22Rv1 (cell line): ENCODE measurements at regions not wholly inside any gene's neighbourhood (a gene's known extent, or its start where the extent isn't known, plus 50 kb on each side); places are given as distances from the start of the nearest gene placed in this dataset.

ENCODE experiments used
- ZFX ChIP-seq: fragments of 450-650 bp; IDR thresholded peaks from 2 replicates; pipeline ENCODE4 v1.6.1; 2017; ENCODE audit warnings: antibody characterized with exemption, borderline replicate concordance
- TF ChIP-seq, protein P1 (sequence below): fragments of 450-650 bp; IDR thresholded peaks from 2 replicates; pipeline ENCODE4 v1.5.1; 2017; ENCODE audit warnings: mild to moderate bottlenecking

DNA sequence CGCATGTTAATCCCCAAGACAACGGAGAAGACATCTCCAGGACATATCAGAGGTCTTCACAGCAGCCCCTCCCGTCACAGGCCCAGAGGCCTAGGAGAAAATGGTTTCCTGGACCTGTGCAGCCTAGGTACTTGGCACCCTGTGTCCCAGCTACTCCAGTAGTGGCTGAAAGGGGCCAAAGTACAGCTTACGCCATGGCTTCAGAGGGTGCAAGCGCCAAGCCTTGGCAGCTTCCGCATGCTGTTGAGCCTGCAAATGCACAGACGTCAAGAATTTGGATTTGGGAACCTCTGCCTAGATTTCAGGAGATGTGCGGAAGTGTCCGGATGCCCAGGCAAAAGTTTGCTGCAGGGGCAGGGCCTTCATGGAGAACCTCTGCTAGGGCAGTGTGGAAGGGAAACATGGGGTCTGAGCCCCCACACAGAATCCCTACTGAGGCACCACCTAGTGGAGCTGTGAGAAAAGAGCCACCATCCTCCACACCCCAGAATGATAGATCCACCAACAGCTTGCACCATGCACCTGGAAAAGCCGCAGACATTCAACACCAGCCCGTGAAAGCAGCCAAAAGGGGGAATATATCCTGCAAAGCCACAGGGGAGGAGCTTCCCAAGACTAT is 159.3 kb upstream of the COX10 start:
- TF ChIP-seq, protein P1, sequence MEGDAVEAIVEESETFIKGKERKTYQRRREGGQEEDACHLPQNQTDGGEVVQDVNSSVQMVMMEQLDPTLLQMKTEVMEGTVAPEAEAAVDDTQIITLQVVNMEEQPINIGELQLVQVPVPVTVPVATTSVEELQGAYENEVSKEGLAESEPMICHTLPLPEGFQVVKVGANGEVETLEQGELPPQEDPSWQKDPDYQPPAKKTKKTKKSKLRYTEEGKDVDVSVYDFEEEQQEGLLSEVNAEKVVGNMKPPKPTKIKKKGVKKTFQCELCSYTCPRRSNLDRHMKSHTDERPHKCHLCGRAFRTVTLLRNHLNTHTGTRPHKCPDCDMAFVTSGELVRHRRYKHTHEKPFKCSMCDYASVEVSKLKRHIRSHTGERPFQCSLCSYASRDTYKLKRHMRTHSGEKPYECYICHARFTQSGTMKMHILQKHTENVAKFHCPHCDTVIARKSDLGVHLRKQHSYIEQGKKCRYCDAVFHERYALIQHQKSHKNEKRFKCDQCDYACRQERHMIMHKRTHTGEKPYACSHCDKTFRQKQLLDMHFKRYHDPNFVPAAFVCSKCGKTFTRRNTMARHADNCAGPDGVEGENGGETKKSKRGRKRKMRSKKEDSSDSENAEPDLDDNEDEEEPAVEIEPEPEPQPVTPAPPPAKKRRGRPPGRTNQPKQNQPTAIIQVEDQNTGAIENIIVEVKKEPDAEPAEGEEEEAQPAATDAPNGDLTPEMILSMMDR, result no peak
- TF ChIP-seq ZFX, result no peak
